NCI-H146 treated with DMSO at 0.1 percent for 48 hours (cell line): ENCODE measurements at regions not wholly inside any gene's neighbourhood (a gene's known extent, or its start where the extent isn't known, plus 50 kb on each side); places are given as distances from the start of the nearest gene placed in this dataset.
A peak's percentile ranks its signal among the peaks of the same experiment; 100 is the strongest.

ENCODE experiments used
- DNase-seq: peaks from one replicate; lab custom pipeline; 2025; ENCODE audit not compliant: unreplicated experiment; lab: John Stamatoyannopoulos, UW

- DNase-seq: no peak
Observed at GRCh38 chr18:77439888-77440287, 190.2 kb downstream of the GALR1 start.

GRCh38 chr18:77442393-77442792 lies 192.7 kb downstream of the GALR1 start:
- no peak for DNase-seq

- no peak for DNase-seq
Observed at GRCh38 chr18:77444385-77444784, 194.7 kb downstream of the GALR1 start.

GRCh38 chr18:77448046-77448445 lies 198.4 kb downstream of the GALR1 start:
- no peak for DNase-seq

GRCh38 chr18:77455004-77455403 lies 205.4 kb downstream of the GALR1 start:
- DNase-seq: no peak

- DNase-seq: no peak
Observed at GRCh38 chr18:77457681-77458080, 208.0 kb downstream of the GALR1 start.

GRCh38 chr18:77461062-77461688 lies 211.5 kb downstream of the GALR1 start:
- no peak for DNase-seq

- DNase-seq: no peak
Observed at GRCh38 chr18:77464917-77465316, 215.3 kb downstream of the GALR1 start.

GRCh38 chr18:77466890-77467289 lies 217.2 kb downstream of the GALR1 start:
- no peak for DNase-seq

- no peak for DNase-seq
Observed at GRCh38 chr18:77469131-77469530, 219.5 kb downstream of the GALR1 start.

GRCh38 chr18:77470569-77471413 lies 221.1 kb downstream of the GALR1 start:
- DNase-seq: no peak

GRCh38 chr18:77472509-77472908 lies 222.9 kb downstream of the GALR1 start:
- DNase-seq: no peak

- DNase-seq: no peak
Observed at GRCh38 chr18:77478646-77479442, 229.2 kb downstream of the GALR1 start.

- no peak for DNase-seq
Observed at GRCh38 chr18:77481541-77481940, 231.9 kb downstream of the GALR1 start.

- DNase-seq: peak; percentile 86
Observed at GRCh38 chr18:77482190-77483085, 232.8 kb downstream of the GALR1 start.

GRCh38 chr18:77486985-77487384 lies 237.3 kb downstream of the GALR1 start:
- DNase-seq: no peak

GRCh38 chr18:77487951-77488740 lies 238.5 kb downstream of the GALR1 start:
- DNase-seq: no peak

GRCh38 chr18:77495079-77495478 lies 245.4 kb downstream of the GALR1 start:
- no peak for DNase-seq

- no peak for DNase-seq
Observed at GRCh38 chr18:77495982-77496690, 246.5 kb downstream of the GALR1 start.
